GM23338 (cell line): ENCODE measurements at regions not wholly inside any gene's neighbourhood (a gene's known extent, or its start where the extent isn't known, plus 50 kb on each side); places are given as distances from the start of the nearest gene placed in this dataset.

Experiments
- ATAC-seq: fragments of 200-7000 bp; cut with Tn5 transposase; 3 replicates; pipeline ENCODE4 v1.9.1; 2020
- DNase-seq: peaks from one replicate; pipeline ENCODE4 v3.0.0-alpha.2; 2015; ENCODE audit warnings: low spot score
- H2AFZ ChIP-seq: fragments of 200-600 bp; sonication (generic); 2 replicates; pipeline ENCODE4 v1.8.0; 2016; ENCODE audit warnings: antibody characterized with exemption, mild to moderate bottlenecking, moderate library complexity
- H3F3A ChIP-seq: fragments of 200-600 bp; sonication (generic); replicated peaks from 2 replicates; pipeline ENCODE4 v1.8.0; 2017; ENCODE audit warnings: antibody characterized with exemption, mixed run types, low read depth
- H3K27ac ChIP-seq: fragments of 200-600 bp; sonication (generic); 2 replicates; pipeline ENCODE4 v1.6.1; 2016; ENCODE audit warnings: low read depth
- H3K27me3 ChIP-seq: fragments of 200-600 bp; sonication (generic); 2 replicates; pipeline ENCODE4 v1.8.0; 2016; ENCODE audit warnings: mild to moderate bottlenecking, mixed run types, moderate library complexity; ENCODE audit not compliant: insufficient read depth
- H3K36me3 ChIP-seq: fragments of 200-600 bp; sonication (generic); 2 replicates; pipeline ENCODE4 v1.8.0; 2016; ENCODE audit warnings: mild to moderate bottlenecking; ENCODE audit not compliant: insufficient read depth
- H3K4me1 ChIP-seq: fragments of 200-600 bp; sonication (generic); 2 replicates; pipeline ENCODE4 v1.8.0; 2016; ENCODE audit warnings: mild to moderate bottlenecking, moderate library complexity; ENCODE audit not compliant: insufficient read depth
- H3K4me2 ChIP-seq: fragments of 200-600 bp; sonication (generic); 2 replicates; pipeline ENCODE4 v1.7.1; 2017; ENCODE audit warnings: mixed run types
- H3K4me3 ChIP-seq: fragments of 200-600 bp; sonication (generic); 2 replicates; pipeline ENCODE4 v1.6.1; 2016; ENCODE audit warnings: mixed run types
- H3K79me2 ChIP-seq: fragments of 200-600 bp; sonication (generic); replicated peaks from 2 replicates; pipeline ENCODE4 v1.8.0; 2017; ENCODE audit warnings: mild to moderate bottlenecking; ENCODE audit not compliant: insufficient read depth
- H3K9me2 ChIP-seq: fragments of 200-600 bp; sonication (generic); 2 replicates; pipeline ENCODE4 v1.8.0; 2017; ENCODE audit not compliant: insufficient read depth
- H4K20me1 ChIP-seq: fragments of 200-600 bp; sonication (generic); replicated peaks from 2 replicates; pipeline ENCODE4 v1.8.0; 2017; ENCODE audit warnings: mild to moderate bottlenecking; ENCODE audit not compliant: insufficient read depth
- H3K27ac Mint-ChIP-seq: 2 replicates; pipeline ENCODE4 v1.8.0; 2020; ENCODE audit warnings: inconsistent platforms, mild to moderate bottlenecking, moderate library complexity, mixed read lengths
- H3K27me3 Mint-ChIP-seq: 3 replicates; pipeline ENCODE4 v1.8.0; 2022; ENCODE audit warnings: low read depth, mild to moderate bottlenecking, moderate library complexity, mixed read lengths, inconsistent platforms; ENCODE audit not compliant: insufficient read depth, poor library complexity
- H3K36me3 Mint-ChIP-seq: 3 replicates; pipeline ENCODE4 v1.8.0; 2021; ENCODE audit warnings: low read depth, mild to moderate bottlenecking, inconsistent platforms, moderate library complexity, mixed read lengths
- H3K4me1 Mint-ChIP-seq: 3 replicates; pipeline ENCODE4 v1.8.0; 2020; ENCODE audit warnings: mild to moderate bottlenecking, inconsistent platforms, mixed read lengths
- H3K4me3 Mint-ChIP-seq: 3 replicates; pipeline ENCODE4 v1.8.0; 2021; ENCODE audit warnings: moderate library complexity, mild to moderate bottlenecking, inconsistent platforms, mixed read lengths
- H3K9me3 Mint-ChIP-seq: 3 replicates; pipeline ENCODE4 v1.8.0; 2020; ENCODE audit warnings: moderate library complexity, mild to moderate bottlenecking, inconsistent platforms, mixed read lengths
- CREB1 ChIP-seq: fragments of 250-450 bp; sonication (Bioruptor Pico); IDR thresholded peaks from 2 replicates; pipeline ENCODE4 v1.5.0; 2020; ENCODE audit warnings: low read depth, mild to moderate bottlenecking, moderate library complexity
- EZH2 ChIP-seq: fragments of 200-600 bp; sonication (generic); IDR thresholded peaks from one replicate; pipeline ENCODE4 v1.8.0; 2017; ENCODE audit warnings: antibody characterized with exemption, mild to moderate bottlenecking, low read depth; ENCODE audit not compliant: unreplicated experiment
- EZH2phosphoT487 ChIP-seq: fragments of 200-600 bp; sonication (generic); IDR thresholded peaks from one replicate; pipeline ENCODE4 v1.8.1; 2018; ENCODE audit warnings: antibody characterized with exemption; ENCODE audit not compliant: unreplicated experiment
- NANOG ChIP-seq: IDR thresholded peaks from 2 replicates; pipeline ENCODE4 v1.6.1; 2016; ENCODE audit warnings: antibody characterized with exemption, borderline replicate concordance
- POLR2AphosphoS5 ChIP-seq: IDR thresholded peaks from 2 replicates; pipeline ENCODE4 v1.6.1; 2016; ENCODE audit warnings: antibody characterized with exemption, low read depth
- STAT1 ChIP-seq: IDR thresholded peaks from one replicate; pipeline ENCODE4 v1.6.1; 2016; ENCODE audit warnings: antibody characterized with exemption; ENCODE audit not compliant: unreplicated experiment
- ZNF114 ChIP-seq: fragments of 250-450 bp; sonication (Bioruptor Pico); IDR thresholded peaks from 2 replicates; pipeline ENCODE4 v1.5.0; 2020; ENCODE audit warnings: mild to moderate bottlenecking, moderate library complexity
- ZNF331 ChIP-seq: fragments of 250-450 bp; sonication (Bioruptor Pico); IDR thresholded peaks from 2 replicates; pipeline ENCODE4 v1.5.0; 2020; ENCODE audit warnings: low read depth, mild to moderate bottlenecking, moderate library complexity
- TF ChIP-seq, protein P1 (sequence below), 2 experiments: fragments of 200-600 bp in 1 of 2; sonication (generic) in 1 of 2; conservative IDR thresholded peaks; 2 replicates each; pipeline versions ENCODE4 v1.5.1 to v1.6.1; 2016 to 2017; ENCODE audit warnings: antibody characterized with exemption in 2 of 2, low read depth in 2 of 2, mild to moderate bottlenecking in 2 of 2, moderate library complexity in 1 of 2
- TF ChIP-seq, protein P2 (sequence below): IDR thresholded peaks from one replicate; pipeline ENCODE4 v1.6.1; 2018; ENCODE audit warnings: antibody characterized with exemption; ENCODE audit not compliant: unreplicated experiment
- TF ChIP-seq, protein P3 (sequence below): IDR thresholded peaks from 2 replicates; pipeline ENCODE4 v1.6.1; 2016; ENCODE audit warnings: antibody characterized with exemption

DNA sequence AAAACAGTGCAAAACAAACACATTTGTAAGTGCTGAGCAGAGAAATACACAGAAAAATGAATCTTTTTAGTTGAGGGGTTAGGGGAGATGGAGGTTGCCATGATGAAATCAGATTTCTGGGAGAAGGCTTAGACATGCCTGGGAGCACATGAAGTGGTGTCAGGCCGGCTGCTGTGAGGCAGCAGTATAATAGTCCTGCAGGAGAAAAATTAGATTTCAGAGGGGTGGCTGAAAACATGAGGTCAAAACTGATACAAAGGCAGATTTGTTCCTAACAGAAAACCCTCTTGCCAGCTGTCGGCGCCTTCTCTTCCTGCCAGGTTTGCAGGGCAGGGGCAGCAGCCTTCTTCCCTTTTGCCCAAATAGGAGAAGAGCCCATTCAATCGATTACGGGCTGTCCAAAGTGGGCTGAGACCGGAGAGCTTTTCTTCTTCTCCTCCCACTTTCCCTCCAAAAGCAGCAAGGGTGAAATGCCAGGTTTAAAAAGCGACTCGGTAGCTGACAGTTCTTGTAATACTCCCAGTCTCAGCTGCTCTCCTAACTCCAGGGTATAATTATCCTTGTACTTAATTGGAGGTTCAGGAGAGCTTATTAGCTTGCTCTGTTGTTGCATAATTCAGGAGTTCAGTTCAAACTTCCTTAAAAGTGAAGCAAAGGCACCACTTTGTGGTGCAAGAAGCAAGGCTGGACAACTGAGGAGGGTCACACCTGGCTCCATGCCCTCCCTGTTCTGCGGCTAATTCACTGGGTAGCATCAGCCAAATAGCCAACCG is 80.0 kb downstream of the PCTP start:
- Mint-ChIP-seq H3K27me3 (no peaks in the 10 kb centered on the region), H3K4me3 (no peak overlapping the region), H3K27ac (no peak overlapping the region), H3K36me3 (no peaks in the 10 kb centered on the region), H3K4me1 (peaks cover 18% of the 10 kb centered on the region), H3K9me3 (no peaks in the 10 kb centered on the region)
- Histone ChIP-seq H3K4me1 (no peaks in the 10 kb centered on the region), H2AFZ (no peak overlapping the region), H3K36me3 (no peaks in the 10 kb centered on the region), H3K27me3 (no peaks in the 10 kb centered on the region), H4K20me1 (no peaks in the 10 kb centered on the region), H3K27ac (no peak overlapping the region), H3K4me3 (no peak overlapping the region), H3F3A (no peaks in the 10 kb centered on the region), H3K4me2 (no peak overlapping the region), H3K9me2 (peaks cover under 1% of the 10 kb centered on the region; the same call in 1 of the 2 replicates), H3K79me2 (no peaks in the 10 kb centered on the region)
- no peak for ATAC-seq
- no peak for DNase-seq
- TF ChIP-seq POLR2AphosphoS5: no peak
- TF ChIP-seq, protein P1, sequence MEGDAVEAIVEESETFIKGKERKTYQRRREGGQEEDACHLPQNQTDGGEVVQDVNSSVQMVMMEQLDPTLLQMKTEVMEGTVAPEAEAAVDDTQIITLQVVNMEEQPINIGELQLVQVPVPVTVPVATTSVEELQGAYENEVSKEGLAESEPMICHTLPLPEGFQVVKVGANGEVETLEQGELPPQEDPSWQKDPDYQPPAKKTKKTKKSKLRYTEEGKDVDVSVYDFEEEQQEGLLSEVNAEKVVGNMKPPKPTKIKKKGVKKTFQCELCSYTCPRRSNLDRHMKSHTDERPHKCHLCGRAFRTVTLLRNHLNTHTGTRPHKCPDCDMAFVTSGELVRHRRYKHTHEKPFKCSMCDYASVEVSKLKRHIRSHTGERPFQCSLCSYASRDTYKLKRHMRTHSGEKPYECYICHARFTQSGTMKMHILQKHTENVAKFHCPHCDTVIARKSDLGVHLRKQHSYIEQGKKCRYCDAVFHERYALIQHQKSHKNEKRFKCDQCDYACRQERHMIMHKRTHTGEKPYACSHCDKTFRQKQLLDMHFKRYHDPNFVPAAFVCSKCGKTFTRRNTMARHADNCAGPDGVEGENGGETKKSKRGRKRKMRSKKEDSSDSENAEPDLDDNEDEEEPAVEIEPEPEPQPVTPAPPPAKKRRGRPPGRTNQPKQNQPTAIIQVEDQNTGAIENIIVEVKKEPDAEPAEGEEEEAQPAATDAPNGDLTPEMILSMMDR (conservative IDR thresholded peaks at IDR 0.05; ENCODE audit: low read depth in 2 of 2): no peak
- TF ChIP-seq, protein P2, sequence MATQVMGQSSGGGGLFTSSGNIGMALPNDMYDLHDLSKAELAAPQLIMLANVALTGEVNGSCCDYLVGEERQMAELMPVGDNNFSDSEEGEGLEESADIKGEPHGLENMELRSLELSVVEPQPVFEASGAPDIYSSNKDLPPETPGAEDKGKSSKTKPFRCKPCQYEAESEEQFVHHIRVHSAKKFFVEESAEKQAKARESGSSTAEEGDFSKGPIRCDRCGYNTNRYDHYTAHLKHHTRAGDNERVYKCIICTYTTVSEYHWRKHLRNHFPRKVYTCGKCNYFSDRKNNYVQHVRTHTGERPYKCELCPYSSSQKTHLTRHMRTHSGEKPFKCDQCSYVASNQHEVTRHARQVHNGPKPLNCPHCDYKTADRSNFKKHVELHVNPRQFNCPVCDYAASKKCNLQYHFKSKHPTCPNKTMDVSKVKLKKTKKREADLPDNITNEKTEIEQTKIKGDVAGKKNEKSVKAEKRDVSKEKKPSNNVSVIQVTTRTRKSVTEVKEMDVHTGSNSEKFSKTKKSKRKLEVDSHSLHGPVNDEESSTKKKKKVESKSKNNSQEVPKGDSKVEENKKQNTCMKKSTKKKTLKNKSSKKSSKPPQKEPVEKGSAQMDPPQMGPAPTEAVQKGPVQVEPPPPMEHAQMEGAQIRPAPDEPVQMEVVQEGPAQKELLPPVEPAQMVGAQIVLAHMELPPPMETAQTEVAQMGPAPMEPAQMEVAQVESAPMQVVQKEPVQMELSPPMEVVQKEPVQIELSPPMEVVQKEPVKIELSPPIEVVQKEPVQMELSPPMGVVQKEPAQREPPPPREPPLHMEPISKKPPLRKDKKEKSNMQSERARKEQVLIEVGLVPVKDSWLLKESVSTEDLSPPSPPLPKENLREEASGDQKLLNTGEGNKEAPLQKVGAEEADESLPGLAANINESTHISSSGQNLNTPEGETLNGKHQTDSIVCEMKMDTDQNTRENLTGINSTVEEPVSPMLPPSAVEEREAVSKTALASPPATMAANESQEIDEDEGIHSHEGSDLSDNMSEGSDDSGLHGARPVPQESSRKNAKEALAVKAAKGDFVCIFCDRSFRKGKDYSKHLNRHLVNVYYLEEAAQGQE: no peak
- no peak for TF ChIP-seq EZH2phosphoT487
- TF ChIP-seq CREB1 (CRISPR knock-in tag): no peak
- TF ChIP-seq EZH2: no peak

DNA sequence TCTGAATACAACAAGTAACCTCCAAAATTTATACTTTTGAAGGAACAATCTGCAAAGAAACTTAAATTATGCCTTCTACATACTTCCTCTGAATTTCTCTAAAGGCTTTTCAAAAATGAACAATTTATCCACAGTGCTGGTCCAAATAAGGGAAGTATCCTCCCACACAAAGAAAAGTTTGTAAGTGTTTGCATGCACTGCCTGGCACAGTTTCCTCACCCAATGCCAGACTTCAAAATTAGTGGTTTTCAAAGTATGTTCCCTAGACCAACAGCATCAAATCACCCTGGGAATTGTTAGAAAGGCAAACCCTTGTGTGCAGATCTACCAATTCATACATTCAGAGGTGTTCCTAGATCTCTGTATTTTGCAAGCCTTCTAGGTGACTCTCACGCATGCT is 82.5 kb downstream of the PCTP start:
- peaks cover 9% of the 10 kb centered on the region; the same call in 1 of the 2 replicates for H3K9me2 ChIP-seq
- Mint-ChIP-seq H3K27me3 (no peaks in the 10 kb centered on the region), H3K27ac (no peak overlapping the region), H3K36me3 (no peaks in the 10 kb centered on the region), H3K4me3 (no peak overlapping the region), H3K9me3 (no peaks in the 10 kb centered on the region), H3K4me1 (peaks cover 18% of the 10 kb centered on the region)
- no peak overlapping the region for H3K27ac ChIP-seq
- H3K36me3 ChIP-seq: no peaks in the 10 kb centered on the region
- H4K20me1 ChIP-seq: no peaks in the 10 kb centered on the region
- no peaks in the 10 kb centered on the region for H3K79me2 ChIP-seq
- no peaks in the 10 kb centered on the region for H3F3A ChIP-seq
- H3K4me1 ChIP-seq: no peaks in the 10 kb centered on the region
- H3K4me3 ChIP-seq: no peak overlapping the region
- ATAC-seq (no peak), DNase-seq (no peak)
- H3K4me2 ChIP-seq: no peak overlapping the region
- no peaks in the 10 kb centered on the region for H3K27me3 ChIP-seq
- H2AFZ ChIP-seq: no peak overlapping the region
- TF ChIP-seq ZNF114 (CRISPR knock-in tag): no peak
- TF ChIP-seq STAT1: no peak
- no peak for TF ChIP-seq NANOG
- TF ChIP-seq, protein P2: no peak
- TF ChIP-seq POLR2AphosphoS5: no peak
- TF ChIP-seq, protein P3, sequence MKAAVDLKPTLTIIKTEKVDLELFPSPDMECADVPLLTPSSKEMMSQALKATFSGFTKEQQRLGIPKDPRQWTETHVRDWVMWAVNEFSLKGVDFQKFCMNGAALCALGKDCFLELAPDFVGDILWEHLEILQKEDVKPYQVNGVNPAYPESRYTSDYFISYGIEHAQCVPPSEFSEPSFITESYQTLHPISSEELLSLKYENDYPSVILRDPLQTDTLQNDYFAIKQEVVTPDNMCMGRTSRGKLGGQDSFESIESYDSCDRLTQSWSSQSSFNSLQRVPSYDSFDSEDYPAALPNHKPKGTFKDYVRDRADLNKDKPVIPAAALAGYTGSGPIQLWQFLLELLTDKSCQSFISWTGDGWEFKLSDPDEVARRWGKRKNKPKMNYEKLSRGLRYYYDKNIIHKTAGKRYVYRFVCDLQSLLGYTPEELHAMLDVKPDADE: no peak
- no peak for TF ChIP-seq ZNF331 (CRISPR knock-in tag)
- TF ChIP-seq EZH2: no peak
